Neural cell (in vitro differentiated cells): ENCODE measurements at regions not wholly inside any gene's neighbourhood (a gene's known extent, or its start where the extent isn't known, plus 50 kb on each side); places are given as distances from the start of the nearest gene placed in this dataset.

ENCODE experiments used
- EP300 ChIP-seq: fragments of 450-650 bp; conservative IDR thresholded peaks from 2 replicates; pipeline ENCODE4 v1.6.1; 2014; ENCODE audit warnings: antibody characterized with exemption, mild to moderate bottlenecking, moderate library complexity; ENCODE audit not compliant: poor library complexity, severe bottlenecking
- POLR2AphosphoS5 ChIP-seq: IDR thresholded peaks from 2 replicates; pipeline ENCODE4 v1.6.1; 2012
- RAD21 ChIP-seq: fragments of 450-650 bp; conservative IDR thresholded peaks from 2 replicates; pipeline ENCODE4 v1.6.1; 2014; ENCODE audit warnings: antibody characterized with exemption, mild to moderate bottlenecking, moderate library complexity
- SMC3 ChIP-seq: fragments of 450-650 bp; conservative IDR thresholded peaks from 2 replicates; pipeline ENCODE4 v1.6.1; 2014; ENCODE audit warnings: antibody characterized with exemption, mild to moderate bottlenecking, moderate library complexity; ENCODE audit not compliant: poor library complexity
- TF ChIP-seq, protein P1 (sequence below): fragments of 450-650 bp; IDR thresholded peaks from 2 replicates; pipeline ENCODE4 v1.5.1; 2014; ENCODE audit warnings: antibody characterized with exemption, mild to moderate bottlenecking, moderate library complexity; ENCODE audit not compliant: poor library complexity, severe bottlenecking

- TF ChIP-seq RAD21 (no peak), SMC3 (no peak), EP300 (no peak), POLR2AphosphoS5 (no peak)
- TF ChIP-seq, protein P1, sequence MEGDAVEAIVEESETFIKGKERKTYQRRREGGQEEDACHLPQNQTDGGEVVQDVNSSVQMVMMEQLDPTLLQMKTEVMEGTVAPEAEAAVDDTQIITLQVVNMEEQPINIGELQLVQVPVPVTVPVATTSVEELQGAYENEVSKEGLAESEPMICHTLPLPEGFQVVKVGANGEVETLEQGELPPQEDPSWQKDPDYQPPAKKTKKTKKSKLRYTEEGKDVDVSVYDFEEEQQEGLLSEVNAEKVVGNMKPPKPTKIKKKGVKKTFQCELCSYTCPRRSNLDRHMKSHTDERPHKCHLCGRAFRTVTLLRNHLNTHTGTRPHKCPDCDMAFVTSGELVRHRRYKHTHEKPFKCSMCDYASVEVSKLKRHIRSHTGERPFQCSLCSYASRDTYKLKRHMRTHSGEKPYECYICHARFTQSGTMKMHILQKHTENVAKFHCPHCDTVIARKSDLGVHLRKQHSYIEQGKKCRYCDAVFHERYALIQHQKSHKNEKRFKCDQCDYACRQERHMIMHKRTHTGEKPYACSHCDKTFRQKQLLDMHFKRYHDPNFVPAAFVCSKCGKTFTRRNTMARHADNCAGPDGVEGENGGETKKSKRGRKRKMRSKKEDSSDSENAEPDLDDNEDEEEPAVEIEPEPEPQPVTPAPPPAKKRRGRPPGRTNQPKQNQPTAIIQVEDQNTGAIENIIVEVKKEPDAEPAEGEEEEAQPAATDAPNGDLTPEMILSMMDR, result no peak
Observed at GRCh38 chr1:222946436-222946835, 131.6 kb downstream of the DISP1 start.
